ENCODE measurements at regions not wholly inside any gene's neighbourhood (a gene's known extent, or its start where the extent isn't known, plus 50 kb on each side); places are given as distances from the start of the nearest gene placed in this dataset.

DNA sequence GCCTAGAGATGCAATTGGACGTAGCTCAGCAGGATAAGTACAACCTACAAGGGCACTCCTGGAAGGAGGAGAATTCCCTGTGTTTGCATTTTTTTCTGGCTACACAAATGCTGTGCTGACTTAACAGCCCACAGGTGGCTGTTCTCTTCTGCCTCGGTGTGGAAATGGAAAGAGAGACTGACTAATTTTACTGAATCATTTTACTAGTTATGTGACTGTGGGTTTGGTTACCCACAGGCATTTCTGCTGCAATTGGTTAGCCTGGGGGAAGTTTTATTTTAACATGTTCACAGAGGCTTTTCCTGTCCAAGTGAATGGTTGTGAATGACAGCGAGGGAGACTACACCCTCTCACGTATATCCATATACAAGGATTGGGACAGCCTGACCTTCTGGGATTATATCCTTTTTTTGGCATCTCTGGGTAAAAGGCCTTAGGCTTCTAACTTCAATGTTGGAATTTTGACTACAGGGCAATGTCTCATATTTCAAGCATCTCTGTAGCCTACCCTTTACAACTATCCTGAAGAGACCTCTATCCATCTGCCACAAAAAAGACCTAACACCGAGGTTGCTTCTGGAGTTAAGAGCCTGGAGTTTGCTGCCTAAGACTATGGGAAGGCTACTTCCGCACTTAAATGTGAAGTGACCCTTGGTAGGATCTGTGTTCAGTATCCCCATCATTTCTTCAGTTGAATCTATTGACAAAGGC, 67.2 kb upstream of the TP63 start:
- peak; percentile 88 for DNase-seq

DNA sequence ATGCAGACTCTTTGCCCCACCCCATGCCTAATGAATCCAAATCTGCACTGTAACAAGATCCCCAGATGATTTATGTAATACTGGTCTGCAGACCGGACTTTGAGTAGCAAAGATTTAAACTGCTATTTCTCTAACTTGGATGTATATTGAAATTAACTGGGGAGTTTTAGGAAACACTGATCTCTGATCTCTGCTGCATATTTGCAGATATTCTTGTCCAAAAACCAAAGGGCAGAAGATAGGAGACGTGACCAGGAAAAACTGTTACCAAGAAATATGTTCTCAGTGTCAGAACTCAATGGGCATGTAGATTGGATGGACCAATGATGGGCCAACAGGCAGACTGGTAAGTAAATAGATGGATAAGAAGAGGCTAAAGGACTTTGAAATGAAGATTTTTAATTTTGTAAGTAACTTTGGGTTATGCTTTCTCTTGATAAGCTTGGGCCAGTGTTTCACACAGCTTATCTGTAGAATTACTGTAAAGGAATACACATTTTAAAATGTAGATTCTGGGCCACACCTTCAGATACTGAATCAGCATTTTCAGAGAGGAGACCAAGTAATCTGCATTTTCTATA, 64.5 kb upstream of the TP63 start:
- DNase-seq, result no peak

DNA sequence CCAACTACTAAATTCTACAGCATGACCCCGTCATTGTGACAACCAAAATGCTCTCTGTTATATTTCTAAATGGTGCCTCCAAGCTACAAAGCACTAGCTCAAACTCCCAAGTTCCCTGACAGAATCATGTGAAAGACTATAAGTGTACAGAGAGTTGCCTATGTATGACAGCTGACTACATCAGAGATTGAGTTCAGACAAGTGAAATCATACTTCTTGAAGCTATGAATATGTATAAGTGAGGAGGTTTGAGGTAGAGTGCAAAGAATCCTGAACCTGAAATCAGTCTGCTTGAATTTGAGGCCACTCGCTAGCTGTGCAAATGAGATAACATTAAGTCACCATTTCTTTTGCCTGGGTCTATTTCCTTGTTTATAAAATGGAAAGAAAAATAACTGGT, 63.9 kb upstream of the TP63 start:
- no peak for DNase-seq

DNA sequence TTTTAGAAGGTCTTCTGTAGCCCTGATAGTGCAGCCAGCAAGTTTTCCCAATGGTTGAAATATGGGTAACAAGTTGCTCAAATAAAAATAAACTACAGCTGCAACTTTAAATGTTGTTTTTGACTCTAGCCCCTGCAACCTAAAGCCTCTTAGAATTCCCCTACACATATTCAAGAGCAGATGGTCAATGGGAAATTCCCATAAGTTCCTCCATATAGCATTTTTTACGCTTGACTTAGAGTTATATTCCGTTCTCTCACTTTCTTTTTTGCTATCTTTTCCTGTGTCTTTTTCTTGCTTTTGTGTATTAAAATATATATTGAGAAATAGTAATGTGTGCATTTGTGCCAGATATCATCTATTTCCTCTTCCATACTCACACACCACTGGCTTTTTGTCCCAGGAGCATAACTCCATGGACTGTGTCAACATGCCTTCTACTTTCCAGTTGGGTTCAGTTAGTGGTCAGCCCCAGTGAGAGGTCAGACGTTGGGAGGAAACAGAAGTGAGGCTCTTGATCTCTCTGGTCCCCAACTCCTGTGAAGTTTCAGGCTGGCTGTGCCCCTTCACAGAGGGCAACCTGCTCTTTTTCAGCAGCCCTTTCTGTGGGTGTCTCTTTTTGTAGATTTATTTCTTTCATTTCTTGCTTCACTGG, 63.3 kb upstream of the TP63 start:
- DNase-seq, result no peak

DNA sequence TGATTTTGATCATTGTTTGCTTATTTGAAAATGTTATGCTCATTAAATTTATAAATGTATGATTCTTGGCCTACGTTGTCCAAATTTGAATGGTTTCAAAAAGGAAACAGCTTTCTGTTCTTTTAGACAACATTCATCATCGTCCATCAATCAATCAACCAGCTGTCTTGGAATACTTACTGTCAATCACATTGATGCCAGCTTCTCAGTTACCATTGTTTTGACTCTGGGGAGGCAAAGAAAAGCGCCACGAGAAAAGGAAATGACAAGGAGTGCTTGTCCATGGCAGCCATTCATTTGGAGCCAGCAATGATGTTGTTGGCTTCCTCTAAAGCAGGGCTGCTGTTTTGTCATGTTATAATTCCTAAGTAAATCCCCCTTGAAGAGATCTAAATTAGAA, 62.2 kb upstream of the TP63 start:
- no peak for DNase-seq

DNA sequence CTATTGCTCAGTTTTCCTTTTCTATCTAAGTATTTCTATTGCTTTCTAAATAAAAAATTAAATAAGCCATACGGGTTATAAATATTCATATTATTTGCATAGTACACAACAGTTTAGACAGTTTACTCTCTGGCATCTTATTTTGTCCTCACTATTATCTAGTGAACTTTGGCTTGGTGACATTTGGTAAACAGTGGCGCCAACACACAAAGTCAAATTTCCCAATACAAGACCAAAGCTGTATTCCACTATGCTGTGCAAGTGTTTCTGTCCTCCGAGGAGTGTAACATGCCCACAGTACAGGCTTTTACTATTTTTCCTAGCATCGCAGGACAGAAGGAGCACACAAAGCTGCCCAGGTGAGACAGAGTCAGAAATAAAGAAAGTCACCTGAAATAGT, 61.7 kb upstream of the TP63 start:
- no peak for DNase-seq

DNA sequence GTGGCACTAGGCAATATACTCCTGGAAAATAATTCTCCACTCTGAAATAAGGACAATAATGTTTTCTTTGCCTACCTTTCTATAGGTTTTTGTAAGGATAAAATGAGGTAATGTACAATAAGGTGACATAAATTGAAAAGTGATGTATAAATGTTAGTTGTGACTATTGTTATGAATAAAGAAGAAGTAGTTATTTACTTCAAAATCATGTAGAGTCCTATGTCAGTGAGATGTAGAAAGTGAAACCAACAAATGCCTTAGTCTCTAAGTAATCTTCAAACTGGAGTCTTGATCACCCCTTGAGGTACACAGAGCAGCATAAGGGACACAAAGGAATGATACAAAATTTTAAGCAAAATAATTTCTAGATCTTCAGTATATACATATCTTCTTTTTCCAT, 60.3 kb upstream of the TP63 start:
- peak; percentile 15 for DNase-seq

DNA sequence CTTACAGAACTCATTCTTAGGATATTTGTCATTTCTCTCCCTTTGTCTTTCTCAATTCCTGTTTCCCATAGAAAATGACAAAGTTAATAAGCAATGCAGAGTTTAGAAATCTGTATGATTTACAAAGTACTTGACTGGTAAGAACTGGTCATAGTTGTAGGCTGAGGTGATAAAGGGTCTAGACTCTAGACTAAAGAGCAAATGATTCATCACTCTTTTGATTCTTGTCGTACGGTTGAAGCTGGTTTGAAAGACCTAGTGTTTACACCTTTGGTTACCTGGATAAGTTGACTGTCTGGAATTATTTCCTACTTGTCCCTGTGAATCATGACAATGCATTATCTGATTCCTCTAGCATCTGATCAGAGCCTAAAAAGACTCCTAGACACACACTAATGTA, 58.9 kb upstream of the TP63 start:
- peak; percentile 14 for DNase-seq

DNA sequence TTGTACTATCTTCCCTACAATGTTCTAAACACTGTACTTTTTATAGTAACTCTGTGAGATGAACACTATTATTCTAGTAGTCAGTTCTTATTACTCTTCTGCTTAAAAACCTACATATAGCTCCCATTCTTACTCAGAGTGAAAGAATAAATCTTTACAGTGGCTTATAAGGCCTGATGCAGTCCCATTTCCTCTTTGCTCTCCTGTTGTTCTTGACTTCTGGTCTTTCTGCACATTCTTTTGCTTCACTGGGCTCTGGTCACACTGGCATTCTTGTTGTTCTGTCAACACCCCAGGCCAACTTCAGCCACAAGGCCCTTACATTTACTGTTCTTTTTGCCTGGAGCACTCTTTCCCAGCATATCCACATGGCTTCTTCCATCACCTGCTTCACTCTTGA, 58.2 kb upstream of the TP63 start:
- DNase-seq, result peak; percentile 10

DNA sequence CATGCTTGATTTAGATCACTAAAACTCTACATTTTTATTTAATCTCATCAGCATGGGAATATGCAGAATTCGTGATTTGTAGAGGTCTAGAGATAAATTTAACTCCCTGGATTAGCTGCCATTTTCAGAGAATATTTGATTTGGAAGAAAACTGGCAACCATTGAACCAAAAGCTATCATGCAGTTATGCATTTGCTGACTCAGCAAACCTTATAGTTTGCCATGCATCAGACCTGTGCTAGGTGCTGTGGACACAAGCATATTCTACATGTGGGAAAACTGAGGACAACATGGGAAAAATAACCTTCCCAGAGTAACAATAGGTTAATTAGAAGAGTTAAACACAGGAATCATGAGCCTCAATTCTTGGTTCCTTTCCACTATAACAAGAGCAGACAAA, 54.7 kb upstream of the TP63 start:
- no peak for DNase-seq

DNA sequence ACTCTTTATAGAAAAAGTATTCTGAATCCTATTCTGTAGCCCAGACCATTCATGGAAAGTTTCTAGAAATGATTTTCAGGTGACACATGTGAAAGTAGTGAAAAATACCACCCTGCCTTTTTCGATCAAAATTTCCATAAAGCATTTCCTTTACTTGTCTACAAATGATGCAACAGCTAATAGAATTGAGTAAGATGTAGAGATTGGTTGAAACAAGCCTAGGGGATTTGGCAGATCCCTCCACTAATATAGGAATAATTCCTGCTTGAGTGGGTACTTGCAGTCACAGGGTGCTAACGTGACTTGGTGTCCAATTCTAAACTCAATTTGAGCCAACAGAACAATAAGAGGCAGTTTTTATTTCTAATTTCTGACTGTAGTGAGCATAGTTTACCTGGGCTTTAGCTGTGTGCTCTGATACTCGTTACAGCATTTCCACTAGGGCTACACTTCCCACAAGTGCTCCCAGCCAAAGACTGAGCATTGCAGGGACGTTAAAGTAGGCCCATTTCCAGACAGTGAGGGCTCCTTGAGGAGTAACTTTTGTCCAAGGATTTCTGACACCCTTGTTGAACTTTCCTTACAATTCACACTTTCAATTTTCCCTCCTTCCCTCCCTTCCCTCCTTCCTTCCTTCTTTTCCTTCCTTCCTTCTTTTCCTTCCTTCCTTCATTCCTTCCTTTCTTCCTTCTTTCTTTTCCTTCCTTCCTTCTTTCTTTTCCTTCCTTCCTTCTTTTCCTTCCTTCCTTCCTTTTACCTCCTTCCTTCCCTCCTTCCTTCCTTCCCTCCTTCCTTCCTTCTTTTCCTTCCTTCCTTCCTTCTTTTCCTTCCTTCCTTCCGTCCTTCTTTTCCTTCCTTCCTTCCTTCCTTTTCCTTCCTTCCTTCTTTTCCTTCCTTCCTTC, 53.9 kb upstream of the TP63 start:
- DNase-seq, result no peak

DNA sequence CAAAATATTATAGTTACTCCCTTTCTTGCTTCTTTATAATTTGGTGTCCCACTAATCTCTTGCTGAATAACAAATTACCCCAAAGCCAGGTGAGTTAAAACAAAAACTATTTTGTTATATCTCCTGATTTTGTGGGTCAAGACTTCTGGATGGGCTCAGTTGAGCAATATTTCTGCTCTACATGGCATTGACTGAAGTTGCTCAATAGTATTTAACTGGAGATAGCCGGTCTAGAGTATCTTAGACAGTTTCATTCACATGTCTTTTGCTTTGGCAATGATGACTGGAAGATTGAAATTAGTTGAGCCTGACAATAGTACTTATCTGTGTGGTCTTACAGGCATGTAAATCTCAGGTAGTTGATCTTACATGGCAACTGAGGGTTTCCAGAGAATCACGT, 51.0 kb upstream of the TP63 start:
- no peak for DNase-seq
